Liver (tissue), 8 donors: ENCODE measurements at regions not wholly inside any gene's neighbourhood (a gene's known extent, or its start where the extent isn't known, plus 50 kb on each side); places are given as distances from the start of the nearest gene placed in this dataset.

Source experiments
- DNase-seq: peaks from one replicate; pipeline ENCODE4 v3.0.0-alpha.2; 2017; ENCODE audit warnings: low spot score
- H3K27ac ChIP-seq, 2 donors: one replicate each; pipeline ENCODE4 v1.7.0; 2013; ENCODE audit warnings: inconsistent platforms in 2 of 2, low read length in 2 of 2, control low read depth in 1 of 2, low read depth in 1 of 2, mild to moderate bottlenecking in 1 of 2
- H3K27me3 ChIP-seq, 4 donors: one replicate each; pipeline versions ENCODE4 v1.6.1 to v1.7.0; 2013; ENCODE audit warnings: low read length in 3 of 4, inconsistent platforms in 1 of 4, mild to moderate bottlenecking in 1 of 4, moderate library complexity in 1 of 4; ENCODE audit not compliant: control insufficient read depth in 4 of 4, insufficient read depth in 4 of 4
- H3K36me3 ChIP-seq, 4 donors: one replicate each; pipeline versions ENCODE4 v1.6.1 to v1.7.0; 2013; ENCODE audit warnings: low read length in 3 of 4, mild to moderate bottlenecking in 3 of 4, low read depth in 1 of 4, moderate library complexity in 1 of 4; ENCODE audit not compliant: control insufficient read depth in 4 of 4, insufficient read depth in 3 of 4
- H3K4me1 ChIP-seq, 4 donors: one replicate each; pipeline versions ENCODE4 v1.6.1 to v1.7.0; 2013; ENCODE audit warnings: low read length in 3 of 4, mild to moderate bottlenecking in 3 of 4, moderate library complexity in 1 of 4; ENCODE audit not compliant: control insufficient read depth in 4 of 4, insufficient read depth in 4 of 4
- H3K4me3 ChIP-seq, 3 donors: one replicate each; pipeline versions ENCODE4 v1.6.1 to v1.7.0; 2013; ENCODE audit warnings: low read length in 3 of 3, control low read depth in 1 of 3, low read depth in 1 of 3, mild to moderate bottlenecking in 1 of 3
- H3K9ac ChIP-seq, 2 donors: one replicate each; pipeline ENCODE4 v1.7.0; 2013; ENCODE audit warnings: low read length in 2 of 2, mild to moderate bottlenecking in 2 of 2, moderate library complexity in 2 of 2, control low read depth in 1 of 2, low read depth in 1 of 2
- H3K9me3 ChIP-seq, 4 donors: one replicate each; pipeline versions ENCODE4 v1.6.1 to v1.7.0; 2013; ENCODE audit warnings: low read length in 3 of 4; ENCODE audit not compliant: control insufficient read depth in 4 of 4
- ATF3 ChIP-seq: IDR thresholded peaks from 2 replicates; pipeline ENCODE4 v1.6.1; 2016; ENCODE audit warnings: antibody characterized with exemption
- EGR1 ChIP-seq, 2 donors: IDR thresholded peaks; 2 replicates each; pipeline ENCODE4 v1.6.1; 2016 to 2018; ENCODE audit warnings: antibody characterized with exemption in 2 of 2, low read depth in 2 of 2
- FOXA1 ChIP-seq: IDR thresholded peaks from 2 replicates; pipeline ENCODE4 v1.6.1; 2016; ENCODE audit warnings: antibody characterized with exemption
- GABPA ChIP-seq, 2 donors: IDR thresholded peaks in 1 of 2; conservative IDR thresholded peaks in 1 of 2; 2 replicates each; pipeline ENCODE4 v1.6.1; 2016; ENCODE audit warnings: antibody characterized with exemption in 2 of 2, mild to moderate bottlenecking in 1 of 2, moderate library complexity in 1 of 2
- HNF4A ChIP-seq, 2 donors: conservative IDR thresholded peaks; 2 replicates each; pipeline ENCODE4 v1.6.1; 2016; ENCODE audit warnings: antibody characterized with exemption in 2 of 2, mild to moderate bottlenecking in 2 of 2
- HNF4G ChIP-seq: IDR thresholded peaks from 2 replicates; pipeline ENCODE4 v1.6.1; 2016; ENCODE audit warnings: antibody characterized with exemption
- JUND ChIP-seq, 2 donors: IDR thresholded peaks; 2 replicates each; pipeline ENCODE4 v1.6.1; 2016; ENCODE audit warnings: antibody characterized with exemption in 2 of 2
- NR2F2 ChIP-seq: IDR thresholded peaks from 2 replicates; pipeline ENCODE4 v1.6.1; 2016; ENCODE audit warnings: antibody characterized with exemption
- RXRA ChIP-seq, 2 donors: IDR thresholded peaks; 2 replicates each; pipeline ENCODE4 v1.6.1; 2017 to 2018; ENCODE audit warnings: antibody characterized with exemption in 2 of 2, mild to moderate bottlenecking in 1 of 2
- SP1 ChIP-seq: IDR thresholded peaks from 2 replicates; pipeline ENCODE4 v1.6.1; 2018; ENCODE audit warnings: antibody characterized with exemption, mild to moderate bottlenecking
- TAF1 ChIP-seq: conservative IDR thresholded peaks from 2 replicates; pipeline ENCODE4 v1.6.1; 2016; ENCODE audit warnings: antibody characterized with exemption, mild to moderate bottlenecking
- YY1 ChIP-seq: IDR thresholded peaks from 2 replicates; pipeline ENCODE4 v1.6.1; 2016; ENCODE audit warnings: antibody characterized with exemption, mild to moderate bottlenecking
- ZBTB33 ChIP-seq: IDR thresholded peaks from 2 replicates; pipeline ENCODE4 v1.6.1; 2016; ENCODE audit warnings: antibody characterized with exemption
- WGBS: extraction: QIAGEN DNeasy Blood & Tissue Kit; methylation state at CpG from one replicate; pipeline ENCODE4 v1.1.7; 2013; 5-methylcytosine and 5-hydroxymethylcytosine counted together
- TF ChIP-seq, protein P1 (sequence below): fragments of 150-350 bp; IDR thresholded peaks from 2 replicates; pipeline ENCODE4 v1.5.1; 2017; ENCODE audit warnings: improper control_type of control experiment, low read depth, low read length; ENCODE audit not compliant: missing input control
- donor health status: healthy.
- donor health status: healthy.
- donor health status: healthy.
- donor health status: healthy.
- donor health status: healthy.

- H3K9ac ChIP-seq, result no peak overlapping the region
- H3K4me1 ChIP-seq, result no peaks in the 10 kb centered on the region
- H3K9me3 ChIP-seq, result peaks cover 0 to 5% (median 1%) of the 10 kb centered on the region in 4 donors
- no peaks in the 10 kb centered on the region for H3K27me3 ChIP-seq
- WGBS, result 80% methylated on average over 3 of the region's 3 CpGs
- H3K36me3 ChIP-seq, result no peaks in the 10 kb centered on the region
- no peak for DNase-seq
- H3K4me3 ChIP-seq, result no peak overlapping the region
- TF ChIP-seq ZBTB33, result no peak
- no peak for TF ChIP-seq RXRA (IDR thresholded peaks at IDR 0.05)
- no peak for TF ChIP-seq TAF1
- TF ChIP-seq YY1, result no peak
- TF ChIP-seq GABPA (IDR thresholded peaks at IDR 0.05 in 1 of 2, conservative IDR thresholded peaks at IDR 0.05 in 1 of 2), result no peak
- TF ChIP-seq HNF4G, result no peak
- no peak for TF ChIP-seq SP1
- TF ChIP-seq FOXA1, result no peak
- no peak overlapping the region for H3K27ac ChIP-seq
Observed at GRCh38 chr4:19982556-19982955, 269.1 kb upstream of the SLIT2 start.

DNA sequence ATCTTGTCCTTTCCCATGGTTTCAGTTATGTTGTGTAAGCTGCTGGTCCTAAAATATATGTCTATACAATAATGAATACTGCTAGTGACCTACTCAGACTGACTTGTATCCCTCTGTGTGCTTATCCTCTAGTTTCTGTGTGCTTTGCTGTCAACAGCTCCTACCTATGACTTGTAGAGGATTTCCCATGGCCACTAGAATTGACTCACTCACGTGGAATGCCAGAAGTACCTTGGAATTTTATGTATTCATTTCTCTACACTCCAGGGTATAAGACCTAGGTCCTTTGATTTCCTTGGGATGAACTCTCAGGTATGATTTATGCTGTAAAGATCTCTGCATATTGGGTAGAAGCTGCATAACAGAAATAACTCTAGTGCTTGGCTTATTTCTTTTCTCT lies 279.9 kb upstream of the SLIT2 start:
- Histone ChIP-seq H3K36me3 (no peaks in the 10 kb centered on the region), H3K27me3 (no peaks in the 10 kb centered on the region), H3K9me3 (peaks cover 0 to 4% (median 0%) of the 10 kb centered on the region in 4 donors), H3K9ac (no peak overlapping the region), H3K4me3 (no peak overlapping the region), H3K4me1 (no peaks in the 10 kb centered on the region), H3K27ac (no peak overlapping the region)
- TF ChIP-seq FOXA1 (no peak), JUND (IDR thresholded peaks at IDR 0.05) (no peak), YY1 (no peak), EGR1 (IDR thresholded peaks at IDR 0.05; ENCODE audit: low read depth in 2 of 2) (no peak), ATF3 (no peak), NR2F2 (no peak)
- TF ChIP-seq, protein P1, sequence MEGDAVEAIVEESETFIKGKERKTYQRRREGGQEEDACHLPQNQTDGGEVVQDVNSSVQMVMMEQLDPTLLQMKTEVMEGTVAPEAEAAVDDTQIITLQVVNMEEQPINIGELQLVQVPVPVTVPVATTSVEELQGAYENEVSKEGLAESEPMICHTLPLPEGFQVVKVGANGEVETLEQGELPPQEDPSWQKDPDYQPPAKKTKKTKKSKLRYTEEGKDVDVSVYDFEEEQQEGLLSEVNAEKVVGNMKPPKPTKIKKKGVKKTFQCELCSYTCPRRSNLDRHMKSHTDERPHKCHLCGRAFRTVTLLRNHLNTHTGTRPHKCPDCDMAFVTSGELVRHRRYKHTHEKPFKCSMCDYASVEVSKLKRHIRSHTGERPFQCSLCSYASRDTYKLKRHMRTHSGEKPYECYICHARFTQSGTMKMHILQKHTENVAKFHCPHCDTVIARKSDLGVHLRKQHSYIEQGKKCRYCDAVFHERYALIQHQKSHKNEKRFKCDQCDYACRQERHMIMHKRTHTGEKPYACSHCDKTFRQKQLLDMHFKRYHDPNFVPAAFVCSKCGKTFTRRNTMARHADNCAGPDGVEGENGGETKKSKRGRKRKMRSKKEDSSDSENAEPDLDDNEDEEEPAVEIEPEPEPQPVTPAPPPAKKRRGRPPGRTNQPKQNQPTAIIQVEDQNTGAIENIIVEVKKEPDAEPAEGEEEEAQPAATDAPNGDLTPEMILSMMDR, result no peak
- 36% methylated on average over 1 of the region's 1 CpG for WGBS
- DNase-seq, result no peak

GRCh38 chr4:19969492-19969891 lies 282.2 kb upstream of the SLIT2 start:
- Histone ChIP-seq H3K9ac (no peak overlapping the region), H3K4me1 (no peaks in the 10 kb centered on the region), H3K9me3 (no peaks in the 10 kb centered on the region), H3K27ac (no peak overlapping the region), H3K36me3 (no peaks in the 10 kb centered on the region), H3K27me3 (no peaks in the 10 kb centered on the region), H3K4me3 (no peak overlapping the region)
- no peak for DNase-seq
- WGBS, result 53% methylated on average over 2 of the region's 2 CpGs
- TF ChIP-seq HNF4A (conservative IDR thresholded peaks at IDR 0.05) (no peak), YY1 (no peak), RXRA (IDR thresholded peaks at IDR 0.05) (no peak), HNF4G (no peak)
